HEK293T (cell line): ENCODE measurements at regions not wholly inside any gene's neighbourhood (a gene's known extent, or its start where the extent isn't known, plus 50 kb on each side); places are given as distances from the start of the nearest gene placed in this dataset.

Experiments
- FOXK2 ChIP-seq: fragments of 450-650 bp; IDR thresholded peaks from 2 replicates; pipeline ENCODE4 v1.6.1; 2016; ENCODE audit warnings: mild to moderate bottlenecking
- ZNF384 ChIP-seq: fragments of 450-650 bp; IDR thresholded peaks from 2 replicates; pipeline ENCODE4 v1.6.1; 2016

DNA sequence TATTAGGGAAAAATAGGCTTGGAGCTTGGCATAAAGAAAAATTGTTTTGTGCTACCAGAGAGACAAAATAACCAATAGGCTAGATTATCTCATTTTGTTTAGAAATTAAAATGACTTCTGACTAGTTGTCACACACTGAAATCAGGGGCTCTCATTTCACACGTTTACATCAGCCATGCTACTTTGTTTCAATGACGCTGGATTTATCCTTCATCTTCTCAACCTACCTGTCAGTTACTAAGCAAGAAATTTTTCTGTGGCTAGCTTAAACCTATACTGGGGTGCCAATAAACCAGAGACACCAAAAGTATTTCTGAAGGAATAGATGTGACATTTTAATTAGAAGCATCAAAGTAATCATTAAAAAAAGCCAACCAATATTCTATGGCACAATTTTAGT is 518.1 kb upstream of the NR5A2 start:
- TF ChIP-seq ZNF384, result no peak
- no peak for TF ChIP-seq FOXK2
